SU-DHL-6 (cell line): ENCODE measurements at regions not wholly inside any gene's neighbourhood (a gene's known extent, or its start where the extent isn't known, plus 50 kb on each side); places are given as distances from the start of the nearest gene placed in this dataset.

Experiments
- H2AFZ ChIP-seq: fragments of 200-600 bp; sonication (generic); 2 replicates; pipeline ENCODE4 v1.6.1; 2014; ENCODE audit warnings: low read depth, mild to moderate bottlenecking, moderate library complexity, mixed read lengths, antibody characterized with exemption, low read length; ENCODE audit not compliant: severe bottlenecking
- H3F3A ChIP-seq: fragments of 200-600 bp; shearing (Covaris generic); 2 replicates; pipeline ENCODE4 v1.6.0; 2016; ENCODE audit warnings: antibody characterized with exemption, mild to moderate bottlenecking; ENCODE audit not compliant: insufficient read depth
- H3K27ac ChIP-seq: fragments of 200-600 bp; sonication (generic); 2 replicates; pipeline ENCODE4 v1.5.1; 2016; ENCODE audit warnings: low read depth, mild to moderate bottlenecking, low read length, moderate library complexity, mixed read lengths
- H3K27me3 ChIP-seq: fragments of 200-600 bp; sonication (generic), shearing (Covaris generic); 2 replicates; pipeline ENCODE4 v1.6.0; 2014; ENCODE audit warnings: mild to moderate bottlenecking, low read length
- H3K36me3 ChIP-seq: fragments of 200-600 bp; sonication (generic); 2 replicates; pipeline ENCODE4 v1.6.1; 2014; ENCODE audit warnings: mild to moderate bottlenecking, low read length, mixed read lengths
- H3K4me2 ChIP-seq: fragments of 300-600, 200-600 bp; shearing (Covaris generic), sonication (generic); 2 replicates; pipeline ENCODE4 v1.6.0; 2014; ENCODE audit warnings: low read length, low read depth, mild to moderate bottlenecking; ENCODE audit not compliant: poor library complexity, severe bottlenecking
- H3K4me3 ChIP-seq: fragments of 200-600 bp; sonication (generic); 2 replicates; pipeline ENCODE4 v1.5.1; 2014; ENCODE audit warnings: antibody characterized with exemption, low read length, mild to moderate bottlenecking, mixed read lengths; ENCODE audit not compliant: insufficient read depth, poor library complexity, severe bottlenecking
- H3K79me2 ChIP-seq: fragments of 200-600 bp; sonication (generic); 2 replicates; pipeline ENCODE4 v1.6.1; 2014; ENCODE audit warnings: mild to moderate bottlenecking, low read length, moderate library complexity; ENCODE audit not compliant: insufficient read depth
- H3K9ac ChIP-seq: fragments of 200-600 bp; sonication (generic); 2 replicates; pipeline ENCODE4 v1.7.0; 2014; ENCODE audit warnings: mild to moderate bottlenecking, low read length
- H3K9me2 ChIP-seq: fragments of 200-600 bp; sonication (generic); replicated peaks from 2 replicates; pipeline ENCODE4 v1.6.1; 2014; ENCODE audit warnings: low read length; ENCODE audit not compliant: insufficient read depth
- H3K9me3 ChIP-seq: fragments of 200-600 bp; sonication (generic); 2 replicates; pipeline ENCODE4 v1.6.1; 2014; ENCODE audit warnings: low read length, mixed read lengths; ENCODE audit not compliant: insufficient read depth
- H4K20me1 ChIP-seq: fragments of 200-600 bp; sonication (generic); 2 replicates; pipeline ENCODE4 v1.6.1; 2014; ENCODE audit warnings: low read depth, mild to moderate bottlenecking, antibody characterized with exemption, low read length, moderate library complexity, mixed read lengths
- EZH2phosphoT487 ChIP-seq: fragments of 200-600 bp; sonication (generic), shearing (Covaris generic); conservative IDR thresholded peaks from 2 replicates; pipeline ENCODE4 v1.6.1; 2018; ENCODE audit warnings: mild to moderate bottlenecking, antibody characterized with exemption, low read length, moderate library complexity, mixed read lengths
- TF ChIP-seq, protein P1 (sequence below): fragments of 200-600 bp; sonication (generic); IDR thresholded peaks from one replicate; pipeline ENCODE4 v1.5.1; 2017; ENCODE audit warnings: antibody characterized with exemption, mild to moderate bottlenecking, low read length, moderate library complexity; ENCODE audit not compliant: insufficient read depth, poor library complexity, severe bottlenecking

DNA sequence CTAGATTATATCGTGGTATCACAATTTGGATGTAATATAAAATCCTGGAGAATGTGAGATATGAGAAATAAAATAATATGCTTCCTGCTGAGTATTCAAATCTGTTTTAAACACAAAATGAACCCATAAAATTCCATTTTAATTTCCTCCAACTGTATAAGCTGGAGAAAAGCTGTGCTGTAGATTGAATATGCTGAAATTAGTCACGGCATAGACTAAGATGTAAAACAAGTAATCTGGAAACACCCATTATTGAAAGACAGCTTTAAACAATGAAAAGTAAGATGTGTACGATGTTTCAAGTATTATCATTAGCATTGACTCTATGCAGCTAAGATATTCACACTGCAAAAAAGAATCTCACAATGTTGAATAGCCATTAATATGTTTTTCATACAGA lies 403.4 kb upstream of the BRINP3 start:
- Histone ChIP-seq H3K9ac (no peak overlapping the region), H3K79me2 (no peaks in the 10 kb centered on the region), H3K4me2 (no peak overlapping the region), H3K9me2 (no peaks in the 10 kb centered on the region), H3K27ac (no peak overlapping the region), H3K9me3 (no peaks in the 10 kb centered on the region), H4K20me1 (no peaks in the 10 kb centered on the region), H3K36me3 (no peaks in the 10 kb centered on the region), H3K4me3 (no peak overlapping the region), H3F3A (no peaks in the 10 kb centered on the region), H3K27me3 (no peaks in the 10 kb centered on the region), H2AFZ (peak overlapping the region; percentile 76)
- TF ChIP-seq EZH2phosphoT487: no peak
- TF ChIP-seq, protein P1, sequence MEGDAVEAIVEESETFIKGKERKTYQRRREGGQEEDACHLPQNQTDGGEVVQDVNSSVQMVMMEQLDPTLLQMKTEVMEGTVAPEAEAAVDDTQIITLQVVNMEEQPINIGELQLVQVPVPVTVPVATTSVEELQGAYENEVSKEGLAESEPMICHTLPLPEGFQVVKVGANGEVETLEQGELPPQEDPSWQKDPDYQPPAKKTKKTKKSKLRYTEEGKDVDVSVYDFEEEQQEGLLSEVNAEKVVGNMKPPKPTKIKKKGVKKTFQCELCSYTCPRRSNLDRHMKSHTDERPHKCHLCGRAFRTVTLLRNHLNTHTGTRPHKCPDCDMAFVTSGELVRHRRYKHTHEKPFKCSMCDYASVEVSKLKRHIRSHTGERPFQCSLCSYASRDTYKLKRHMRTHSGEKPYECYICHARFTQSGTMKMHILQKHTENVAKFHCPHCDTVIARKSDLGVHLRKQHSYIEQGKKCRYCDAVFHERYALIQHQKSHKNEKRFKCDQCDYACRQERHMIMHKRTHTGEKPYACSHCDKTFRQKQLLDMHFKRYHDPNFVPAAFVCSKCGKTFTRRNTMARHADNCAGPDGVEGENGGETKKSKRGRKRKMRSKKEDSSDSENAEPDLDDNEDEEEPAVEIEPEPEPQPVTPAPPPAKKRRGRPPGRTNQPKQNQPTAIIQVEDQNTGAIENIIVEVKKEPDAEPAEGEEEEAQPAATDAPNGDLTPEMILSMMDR: no peak

DNA sequence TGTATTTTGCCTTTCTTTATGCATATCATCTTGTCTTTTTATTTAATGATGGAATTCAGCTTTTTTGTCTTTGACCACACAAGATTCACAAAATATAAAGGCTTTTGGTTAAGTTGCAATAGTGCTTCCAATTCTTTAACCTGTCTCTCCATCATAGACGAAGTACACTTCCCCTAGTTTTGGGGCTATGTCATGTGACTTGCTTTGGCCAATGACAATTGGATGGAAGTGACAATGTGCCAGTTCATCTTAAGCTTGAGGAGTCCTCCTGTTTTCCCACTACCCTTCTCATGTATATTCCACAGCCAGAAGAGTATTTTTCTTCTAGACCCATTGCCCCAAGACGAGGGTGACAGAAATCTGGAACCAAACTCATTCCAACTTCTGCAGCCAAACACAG lies 419.6 kb upstream of the BRINP3 start:
- H3K79me2 ChIP-seq: no peaks in the 10 kb centered on the region
- no peaks in the 10 kb centered on the region for H3F3A ChIP-seq
- TF ChIP-seq EZH2phosphoT487: no peak
- TF ChIP-seq, protein P1: no peak
- H4K20me1 ChIP-seq: no peaks in the 10 kb centered on the region
- no peaks in the 10 kb centered on the region for H3K27me3 ChIP-seq
- H3K4me3 ChIP-seq: no peak overlapping the region
- H3K9me2 ChIP-seq: no peaks in the 10 kb centered on the region
- H3K36me3 ChIP-seq: no peaks in the 10 kb centered on the region
- H2AFZ ChIP-seq: peak overlapping the region; percentile 4
- no peak overlapping the region for H3K9ac ChIP-seq
- no peak overlapping the region for H3K27ac ChIP-seq
- H3K9me3 ChIP-seq: peaks cover 7% of the 10 kb centered on the region; the same call in 1 of the 2 replicates
- H3K4me2 ChIP-seq: no peak overlapping the region

DNA sequence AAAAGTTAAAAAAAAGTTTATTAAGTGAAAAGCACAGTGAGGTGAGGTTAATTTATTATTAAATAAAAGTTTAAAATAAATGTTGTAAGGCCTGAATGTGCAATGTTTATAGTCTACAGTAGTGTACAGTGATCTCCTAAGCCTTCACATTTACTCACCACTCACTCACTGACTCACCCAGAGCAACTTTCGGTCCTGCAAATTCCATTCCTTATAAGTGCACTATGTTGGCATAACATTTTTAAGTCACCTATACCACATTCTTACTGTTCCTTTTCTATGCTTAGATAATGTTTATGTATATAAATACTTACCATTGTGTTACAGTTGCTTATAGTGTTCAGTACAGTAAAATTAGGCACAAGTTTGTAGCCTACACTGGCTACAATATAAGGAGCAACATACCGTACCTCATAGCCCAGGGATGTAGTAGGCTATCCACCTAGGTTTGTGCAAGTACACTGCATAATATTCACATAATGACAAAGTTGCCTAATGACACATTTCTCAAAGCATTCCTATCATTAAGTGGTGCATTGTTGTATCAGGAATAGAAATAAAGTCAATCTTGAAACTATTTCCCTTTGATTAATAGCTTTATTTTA lies 426.5 kb upstream of the BRINP3 start:
- no peaks in the 10 kb centered on the region for H3K27me3 ChIP-seq
- H3K4me2 ChIP-seq: no peak overlapping the region
- TF ChIP-seq EZH2phosphoT487: no peak
- TF ChIP-seq, protein P1: no peak
- no peaks in the 10 kb centered on the region for H3K79me2 ChIP-seq
- H3K27ac ChIP-seq: no peak overlapping the region
- no peaks in the 10 kb centered on the region for H3K9me2 ChIP-seq
- H3F3A ChIP-seq: no peaks in the 10 kb centered on the region
- no peaks in the 10 kb centered on the region for H3K36me3 ChIP-seq
- 0 out of 2 replicates have a peak, but pooled peaks cover 7% of the 10 kb centered on the region for H3K9me3 ChIP-seq
- H2AFZ ChIP-seq: no peak overlapping the region
- H4K20me1 ChIP-seq: no peaks in the 10 kb centered on the region
- H3K4me3 ChIP-seq: no peak overlapping the region
- no peak overlapping the region for H3K9ac ChIP-seq
